ENCODE measurements at regions not wholly inside any gene's neighbourhood (a gene's known extent, or its start where the extent isn't known, plus 50 kb on each side); places are given as distances from the start of the nearest gene placed in this dataset.

- POLR2A ChIA-PET = interaction anchor here (0.7 kb wide), 1 partner anchor 656 kb away, joined by 3 read pairs; no protein-coding TSS in a partner anchor
- intact Hi-C loops (cut with micrococcal nuclease) = no loop called here
- H3K9me3 ChIP-seq (replicated peaks; ENCODE audit: control insufficient read depth, insufficient read depth, low read length) = no peaks in the 10 kb centered on the region
- dilution Hi-C loops (cut with MboI; ENCODE audit: extremely low pct_ligation_motif_present, low sequenced_read_pairs) = no loop called here
- H4K20me1 ChIP-seq (replicated peaks; ENCODE audit: control insufficient read depth, extremely low read depth, insufficient read depth, low read length) = no peaks in the 10 kb centered on the region
- CTCF ChIA-PET = no interaction called here
- H3K4me3 ChIP-seq (replicated peaks in 1 of 3; ENCODE audit: insufficient read depth in 1 of 3, low read depth in 1 of 3, low read length in 3 of 3) = no peak overlapping the region
- BruUV-seq (replicated peaks) = no TSS peak
- no peaks in the 10 kb centered on the region for H3K79me2 ChIP-seq (ENCODE audit: control insufficient read depth, insufficient read depth, low read length)
- H3K9ac ChIP-seq (replicated peaks; ENCODE audit: extremely low read depth, insufficient read depth, low read length) = no peak overlapping the region
- no peaks in the 10 kb centered on the region for H3K36me3 ChIP-seq (ENCODE audit: control insufficient read depth in 2 of 2, extremely low read depth in 1 of 2, insufficient read depth in 2 of 2, low read length in 2 of 2)
- no peak for TF ChIP-seq POLR2AphosphoS5 (IDR thresholded peaks at IDR 0.05; ENCODE audit: insufficient read depth, low read depth, low read length)
- no peak for TF ChIP-seq MAX (IDR thresholded peaks at IDR 0.05; ENCODE audit: insufficient read depth, insufficient read length)
- no peak for TF ChIP-seq POLR2A (IDR thresholded peaks at IDR 0.05; ENCODE audit: low read depth, low read length)
- TF ChIP-seq, protein P1, sequence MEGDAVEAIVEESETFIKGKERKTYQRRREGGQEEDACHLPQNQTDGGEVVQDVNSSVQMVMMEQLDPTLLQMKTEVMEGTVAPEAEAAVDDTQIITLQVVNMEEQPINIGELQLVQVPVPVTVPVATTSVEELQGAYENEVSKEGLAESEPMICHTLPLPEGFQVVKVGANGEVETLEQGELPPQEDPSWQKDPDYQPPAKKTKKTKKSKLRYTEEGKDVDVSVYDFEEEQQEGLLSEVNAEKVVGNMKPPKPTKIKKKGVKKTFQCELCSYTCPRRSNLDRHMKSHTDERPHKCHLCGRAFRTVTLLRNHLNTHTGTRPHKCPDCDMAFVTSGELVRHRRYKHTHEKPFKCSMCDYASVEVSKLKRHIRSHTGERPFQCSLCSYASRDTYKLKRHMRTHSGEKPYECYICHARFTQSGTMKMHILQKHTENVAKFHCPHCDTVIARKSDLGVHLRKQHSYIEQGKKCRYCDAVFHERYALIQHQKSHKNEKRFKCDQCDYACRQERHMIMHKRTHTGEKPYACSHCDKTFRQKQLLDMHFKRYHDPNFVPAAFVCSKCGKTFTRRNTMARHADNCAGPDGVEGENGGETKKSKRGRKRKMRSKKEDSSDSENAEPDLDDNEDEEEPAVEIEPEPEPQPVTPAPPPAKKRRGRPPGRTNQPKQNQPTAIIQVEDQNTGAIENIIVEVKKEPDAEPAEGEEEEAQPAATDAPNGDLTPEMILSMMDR (IDR thresholded peaks at IDR 0.05; ENCODE audit: extremely low read depth in 1 of 2, insufficient read depth in 1 of 2, low read depth in 1 of 2, low read length in 2 of 2) = no peak
- TF ChIP-seq FOS (IDR thresholded peaks at IDR 0.05; ENCODE audit: borderline replicate concordance, insufficient read depth, low read length) = no peak
- TF ChIP-seq GATA2 (IDR thresholded peaks at IDR 0.05; ENCODE audit: insufficient read depth, insufficient read length, low read depth, low read length) = no peak
- no peak for TF ChIP-seq JUN (IDR thresholded peaks at IDR 0.05; ENCODE audit: borderline replicate concordance, insufficient read depth, insufficient read length, low read depth)
- TF ChIP-seq EZH2 (IDR thresholded peaks at IDR 0.05; ENCODE audit: borderline replicate concordance, low read depth, low read length, severe bottlenecking) = no peak
- TF ChIP-seq MYC (IDR thresholded peaks at IDR 0.05; ENCODE audit: low read depth, low read length) = no peak
- H3K27ac ChIP-seq (ENCODE audit: insufficient read depth, low read depth, low read length) = no peak overlapping the region
- H3K9me1 ChIP-seq (replicated peaks; ENCODE audit: control insufficient read depth, extremely low read depth, insufficient read depth, low read length) = no peaks in the 10 kb centered on the region
- H2AFZ ChIP-seq (ENCODE audit: low read depth, low read length) = no peak overlapping the region
- H3K27me3 ChIP-seq (ENCODE audit: control insufficient read depth in 2 of 2, insufficient read depth in 2 of 2, low read length in 2 of 2) = no peaks in the 10 kb centered on the region
- FAIRE-seq (no peak), DNase-seq (ENCODE audit: low read depth, low spot score) (no peak)
- H3K4me1 ChIP-seq (ENCODE audit: control insufficient read depth, extremely low read depth, insufficient read depth, low read length) = no peaks in the 10 kb centered on the region
- H3K4me2 ChIP-seq (ENCODE audit: insufficient read depth, low read length) = no peak overlapping the region
Measured at GRCh38 chr3:5293207-5293606, 105.7 kb downstream of the EDEM1 start.

Measured in endothelial cell of umbilical vein (primary cell).